DMS114 treated with DMSO at 0.1 percent for 48 hours (cell line): ENCODE measurements at regions not wholly inside any gene's neighbourhood (a gene's known extent, or its start where the extent isn't known, plus 50 kb on each side); places are given as distances from the start of the nearest gene placed in this dataset.

Experiments used
- DNase-seq: peaks from one replicate; lab custom pipeline; 2025; ENCODE audit not compliant: unreplicated experiment; lab: John Stamatoyannopoulos, UW

DNA sequence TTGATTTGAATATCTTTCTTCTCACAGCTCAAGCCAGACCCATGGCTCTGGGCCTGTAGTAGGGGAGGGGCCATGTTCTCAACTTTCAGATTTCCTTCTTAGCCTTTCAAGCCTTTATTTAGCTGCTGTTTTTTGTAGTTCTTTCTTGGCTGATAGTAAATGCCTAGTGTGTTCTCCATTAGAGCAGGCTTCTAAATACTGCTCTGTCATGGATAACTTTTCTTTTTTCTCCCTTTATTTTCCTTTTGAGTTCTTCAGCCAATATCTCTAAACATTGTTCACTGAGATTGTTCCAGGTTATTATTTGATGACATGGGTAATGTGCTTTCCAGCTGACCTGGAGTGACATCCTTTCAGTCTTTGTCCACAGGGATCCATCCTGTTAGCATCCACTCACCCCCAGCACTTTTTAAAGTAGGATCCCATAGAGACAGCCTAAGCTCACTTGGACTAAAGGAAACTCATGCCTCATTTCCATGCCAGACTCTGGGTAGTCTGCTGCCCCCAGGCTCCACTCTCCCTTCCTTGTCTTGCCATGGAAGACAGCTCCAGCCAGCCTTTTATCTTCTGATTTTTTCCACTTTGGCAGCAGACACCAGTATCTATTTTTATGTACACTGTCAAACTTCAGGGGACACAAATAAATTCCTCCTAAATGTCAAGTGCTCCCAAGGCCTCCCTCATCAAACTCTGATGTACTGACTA, 645.6 kb downstream of the RNF144B start:
- no peak for DNase-seq

DNA sequence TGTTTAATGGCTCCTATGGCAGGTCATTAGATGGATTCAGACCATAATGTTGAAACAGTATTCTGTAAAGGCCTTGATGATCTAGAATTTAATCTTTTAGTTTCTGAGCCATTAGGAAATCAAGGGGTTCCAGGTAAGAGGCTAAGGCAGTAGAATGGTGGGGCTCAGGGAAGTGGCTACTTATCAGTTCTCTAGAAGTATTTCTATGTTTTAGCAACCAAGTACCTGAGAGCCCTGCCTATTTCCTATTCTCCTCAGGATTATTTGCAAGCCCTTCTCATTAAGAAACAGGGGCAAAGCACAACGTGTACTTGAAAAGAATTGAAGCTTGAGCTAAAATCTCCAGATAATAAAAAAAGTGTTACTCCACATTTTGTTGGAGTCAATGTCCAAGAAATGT, 646.5 kb downstream of the RNF144B start:
- no peak for DNase-seq

DNA sequence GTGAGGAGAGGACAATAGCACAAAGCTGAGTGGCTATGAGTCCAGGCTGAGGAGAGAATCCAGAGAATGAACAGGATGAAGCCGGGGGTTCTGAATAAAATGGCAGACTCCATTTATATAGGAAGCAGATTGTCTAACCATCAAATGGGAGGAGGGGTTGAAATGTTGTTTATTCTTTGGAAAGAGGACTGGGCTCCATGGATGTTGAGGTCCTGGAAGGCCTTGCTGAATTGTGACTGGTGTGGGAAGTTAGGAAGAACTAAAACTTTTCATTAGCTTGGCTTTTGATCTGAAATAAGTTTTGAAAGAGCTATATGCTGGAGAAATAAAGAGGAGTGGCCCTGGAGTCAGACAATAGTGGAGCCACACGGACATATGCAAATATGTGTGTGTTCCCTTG, 647.8 kb downstream of the RNF144B start:
- no peak for DNase-seq

DNA sequence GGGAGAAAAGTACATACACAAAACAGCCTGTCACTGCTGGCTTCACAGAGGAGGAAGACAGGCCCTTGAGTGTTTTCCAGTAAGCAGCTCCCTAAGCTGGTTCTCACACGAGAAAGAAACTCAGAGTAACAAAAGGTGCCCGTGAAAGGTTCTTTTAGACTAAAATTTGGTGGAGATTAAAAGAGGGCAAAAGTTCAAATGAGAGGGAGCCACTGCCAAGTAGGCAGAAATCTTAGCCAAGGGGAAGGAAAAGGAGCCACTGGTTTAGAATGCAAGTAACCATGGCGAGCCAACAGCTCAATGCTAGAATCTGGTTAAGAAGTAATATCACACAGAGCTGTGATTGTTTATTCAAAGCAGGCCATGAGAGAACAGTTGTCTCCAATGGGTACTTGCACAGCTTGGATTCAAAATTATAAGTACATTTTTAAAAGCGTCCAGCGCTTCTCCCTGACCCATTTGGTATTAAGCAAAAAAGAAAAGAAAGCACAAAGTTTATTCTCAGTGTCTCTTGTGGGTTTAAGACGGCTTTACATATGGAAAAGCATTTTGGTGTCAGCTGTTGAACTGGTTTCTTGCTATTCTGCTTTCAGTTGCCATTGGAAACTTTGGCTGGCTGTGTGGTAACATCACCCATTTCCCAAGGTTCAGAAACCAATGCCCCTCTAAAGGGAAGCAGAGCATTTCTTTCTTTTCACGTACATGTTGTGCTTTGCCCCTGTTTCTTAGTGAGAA, 648.5 kb downstream of the RNF144B start:
- DNase-seq = no peak

DNA sequence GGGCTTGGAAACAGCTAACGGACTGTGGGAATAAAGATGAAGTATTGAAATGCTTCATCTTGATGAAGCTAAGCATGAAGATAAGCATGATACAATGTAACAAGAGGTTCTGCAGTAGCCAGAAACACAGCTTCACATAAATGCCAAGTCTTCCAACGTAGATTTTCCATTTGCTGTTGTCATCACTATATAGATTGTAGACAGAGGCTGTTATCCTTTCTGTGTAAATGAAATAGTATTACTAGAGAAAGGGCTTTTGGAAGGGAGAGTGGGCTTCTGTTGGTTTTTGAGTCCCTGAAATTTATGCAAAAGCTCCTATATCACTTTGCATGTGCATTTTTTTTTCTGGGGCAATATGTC, 649.0 kb downstream of the RNF144B start:
- DNase-seq = no peak

DNA sequence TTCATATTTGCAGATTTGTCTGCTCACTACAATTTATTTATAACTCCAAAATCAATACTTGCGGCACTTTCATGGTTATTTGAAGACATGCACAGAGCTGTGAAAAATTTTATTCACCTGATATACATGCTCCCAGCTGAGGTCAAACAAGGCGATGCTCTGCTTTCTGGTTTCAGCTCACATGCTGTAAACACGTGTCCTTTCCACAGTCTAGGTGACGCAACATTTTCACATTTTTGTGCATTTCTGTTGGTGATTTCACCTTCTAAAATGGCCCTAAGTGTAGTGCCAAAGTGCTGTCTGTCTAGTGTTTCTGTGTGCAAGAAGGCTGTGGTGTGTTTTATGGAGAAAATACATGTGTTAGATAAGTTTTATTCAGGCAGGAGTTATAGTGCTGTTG, 650.5 kb downstream of the RNF144B start:
- DNase-seq = no peak

DNA sequence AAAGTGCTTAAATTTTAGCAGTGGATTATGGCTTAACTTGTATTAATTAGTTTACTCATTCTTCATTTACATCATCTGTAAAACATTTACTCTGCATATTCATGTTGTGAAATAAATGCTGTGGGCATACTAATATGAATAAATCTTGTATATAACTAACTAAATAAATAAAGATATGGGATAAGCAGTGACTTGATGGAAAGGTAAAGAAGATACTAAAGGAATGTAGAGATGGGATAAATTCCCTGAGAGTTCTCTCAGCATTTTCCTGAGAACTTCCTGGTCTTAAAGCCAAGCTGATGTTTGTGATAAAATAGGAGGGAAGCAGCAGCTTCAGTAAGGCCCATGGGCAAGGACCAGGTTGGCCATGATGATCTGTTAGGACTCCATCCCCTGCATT, 652.1 kb downstream of the RNF144B start:
- DNase-seq = no peak

DNA sequence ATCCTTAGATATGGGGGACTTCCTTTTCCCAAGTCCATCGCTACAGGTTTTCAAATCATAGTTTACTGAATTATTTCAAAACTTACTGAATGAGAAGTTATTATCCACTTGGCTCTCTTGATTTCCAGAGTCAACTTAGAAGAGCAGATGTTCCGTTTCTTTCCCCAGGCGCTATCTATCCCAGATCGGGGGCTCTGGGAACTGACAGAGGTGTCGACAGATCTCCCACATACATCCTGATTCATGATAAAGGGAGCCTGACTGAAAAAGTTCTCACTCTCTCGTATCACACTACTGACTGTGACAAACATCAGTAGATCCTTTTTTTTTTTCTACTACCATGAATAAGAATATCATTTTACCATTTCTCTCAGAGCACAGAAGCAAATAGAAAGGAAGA, 654.8 kb downstream of the RNF144B start:
- DNase-seq = no peak

DNA sequence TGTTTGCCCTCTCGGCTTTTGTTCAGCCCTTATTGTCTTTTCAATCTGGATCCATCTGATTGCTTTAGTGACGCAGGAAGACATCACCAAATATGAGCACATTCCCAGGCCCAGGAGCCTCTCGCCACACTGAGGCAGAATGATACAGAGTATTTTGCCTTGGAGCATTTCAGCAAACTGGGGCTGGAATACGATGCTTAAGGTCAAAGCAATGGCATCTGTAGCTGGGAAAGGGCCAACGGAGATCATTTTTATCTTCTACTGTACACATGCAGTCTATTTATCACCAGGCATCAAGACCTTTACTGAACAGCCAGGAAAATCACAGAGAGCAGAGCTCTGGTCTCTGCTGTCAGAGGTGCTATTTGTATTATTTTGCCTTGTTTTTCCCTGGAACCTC, 655.3 kb downstream of the RNF144B start:
- no peak for DNase-seq

DNA sequence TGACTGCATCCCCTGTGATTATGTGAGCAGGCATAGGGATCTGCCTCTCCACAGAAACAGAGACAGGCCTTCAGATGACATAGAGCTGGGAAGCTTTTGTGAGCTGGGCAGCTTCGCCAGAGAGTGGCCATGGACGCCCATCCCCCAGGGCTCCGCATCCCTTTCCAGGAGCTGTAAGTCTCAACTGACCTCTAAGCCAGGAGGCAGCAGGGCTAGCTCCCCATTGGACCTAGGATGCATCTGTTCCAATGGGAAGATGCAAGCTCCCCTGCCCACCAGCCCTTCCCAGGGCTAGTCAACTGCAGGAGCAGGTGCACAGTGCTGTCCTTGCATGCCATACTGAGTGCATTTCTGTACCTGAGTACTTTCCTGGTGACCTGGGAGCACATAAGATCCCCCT, 663.6 kb downstream of the RNF144B start:
- DNase-seq = no peak

DNA sequence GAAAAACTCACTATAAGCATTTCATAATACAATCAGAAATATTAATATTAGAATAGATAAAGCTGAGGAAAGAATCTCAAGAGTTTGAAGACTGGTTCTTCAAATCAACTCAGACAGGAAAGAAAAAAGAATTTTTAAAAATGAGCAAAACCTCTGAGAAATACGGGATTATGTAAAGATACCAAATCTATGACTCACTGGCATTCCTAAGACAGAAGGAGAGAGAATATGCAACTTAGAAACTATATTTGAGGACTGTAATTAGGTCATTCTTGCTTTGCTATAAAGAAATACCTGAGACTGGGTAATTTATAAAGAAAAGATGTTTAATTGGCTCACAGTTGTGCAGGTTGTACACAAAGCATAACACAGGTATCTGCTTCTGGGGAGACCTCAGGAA, 665.1 kb downstream of the RNF144B start:
- no peak for DNase-seq

DNA sequence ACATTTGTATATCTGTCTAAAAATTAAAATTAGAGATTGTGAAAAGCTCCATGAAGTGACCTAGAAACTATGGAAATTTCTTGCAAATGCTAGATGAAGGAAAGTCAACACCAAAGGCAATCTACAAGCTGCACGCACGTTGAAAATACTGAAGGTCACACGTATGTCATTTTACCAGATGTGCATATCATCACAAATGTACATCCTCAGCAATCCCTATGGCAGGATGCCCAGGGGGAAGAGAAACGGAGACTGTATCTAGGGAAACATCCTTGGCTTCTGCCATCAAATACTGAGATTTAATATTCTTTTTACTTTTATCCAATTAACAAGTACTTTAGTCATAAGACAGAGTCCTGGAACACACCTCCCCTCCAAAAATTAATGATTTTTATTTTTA, 672.0 kb downstream of the RNF144B start:
- no peak for DNase-seq

DNA sequence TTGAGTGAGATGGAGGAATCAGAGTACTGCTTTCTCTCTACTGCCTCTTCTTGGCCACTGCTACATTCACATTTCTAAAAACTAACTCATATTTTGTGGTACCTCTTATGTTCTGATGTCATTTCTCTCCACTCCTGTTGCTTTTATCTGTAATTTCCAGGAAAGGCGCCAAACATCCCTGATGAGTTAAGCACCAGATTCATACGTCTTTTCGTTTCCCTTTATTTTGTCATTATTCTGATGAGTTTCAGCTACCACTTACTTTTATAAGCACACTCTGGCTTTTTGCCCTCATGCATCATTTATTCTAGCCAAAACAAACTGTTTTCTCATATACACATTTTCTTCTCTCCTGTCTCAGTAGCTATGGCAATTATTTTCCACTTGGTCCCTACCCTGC, 680.0 kb downstream of the RNF144B start:
- DNase-seq = no peak

DNA sequence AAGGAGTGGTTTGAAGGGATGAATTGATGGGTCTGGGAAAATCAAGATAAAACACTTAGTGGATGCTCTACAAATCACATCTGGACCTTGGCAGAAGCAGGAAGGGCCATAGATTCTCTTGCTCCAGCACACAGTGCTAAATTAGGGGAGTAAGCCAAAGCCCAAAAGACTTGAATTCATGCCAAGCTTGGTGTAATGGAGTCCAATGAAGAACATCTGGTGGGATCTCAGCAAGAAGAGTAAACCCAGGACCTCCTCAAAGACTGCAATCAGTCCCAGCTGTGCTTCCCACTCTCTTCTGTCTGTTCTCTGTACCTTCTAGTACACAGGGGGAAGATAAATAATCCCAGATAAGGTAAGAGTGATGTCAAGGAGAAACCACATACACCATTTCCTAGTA, 683.4 kb downstream of the RNF144B start:
- DNase-seq = no peak

DNA sequence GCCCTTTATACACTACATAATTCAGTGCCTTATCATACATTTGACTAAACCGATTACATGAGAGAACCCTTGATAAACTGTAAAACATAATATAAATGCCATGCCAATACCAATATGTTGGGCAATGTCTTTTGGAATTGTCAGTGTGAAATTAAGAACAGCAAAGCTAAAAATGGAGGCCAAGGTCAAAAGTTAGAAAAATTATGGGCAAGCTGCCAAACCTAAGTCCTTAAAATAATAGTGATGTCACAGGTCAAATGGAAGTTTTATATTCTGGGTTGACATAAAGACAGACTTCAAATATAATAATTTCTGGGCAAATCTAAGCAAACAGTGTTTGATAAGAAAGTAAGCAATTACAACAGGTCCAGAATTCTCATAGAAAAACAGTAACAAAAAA, 696.7 kb downstream of the RNF144B start:
- no peak for DNase-seq

DNA sequence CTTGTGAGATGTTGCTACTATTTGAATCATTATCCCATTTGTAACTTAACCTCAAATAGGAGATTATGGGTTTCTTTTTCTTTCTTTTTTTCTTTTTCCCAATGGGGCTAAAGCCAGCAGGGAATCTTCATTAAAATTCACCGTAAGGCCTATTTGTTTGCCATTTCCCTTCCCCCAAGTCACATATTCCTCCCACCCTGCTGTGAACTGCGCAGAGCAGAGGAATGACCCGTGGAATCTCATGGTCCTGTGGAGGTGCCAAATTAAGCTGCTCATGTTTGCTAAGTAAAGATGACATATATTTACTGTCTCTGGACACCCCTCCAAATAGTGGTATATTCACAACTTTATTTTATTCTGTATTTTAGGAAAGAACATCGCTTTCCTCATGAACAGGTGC, 699.3 kb downstream of the RNF144B start:
- DNase-seq = no peak

DNA sequence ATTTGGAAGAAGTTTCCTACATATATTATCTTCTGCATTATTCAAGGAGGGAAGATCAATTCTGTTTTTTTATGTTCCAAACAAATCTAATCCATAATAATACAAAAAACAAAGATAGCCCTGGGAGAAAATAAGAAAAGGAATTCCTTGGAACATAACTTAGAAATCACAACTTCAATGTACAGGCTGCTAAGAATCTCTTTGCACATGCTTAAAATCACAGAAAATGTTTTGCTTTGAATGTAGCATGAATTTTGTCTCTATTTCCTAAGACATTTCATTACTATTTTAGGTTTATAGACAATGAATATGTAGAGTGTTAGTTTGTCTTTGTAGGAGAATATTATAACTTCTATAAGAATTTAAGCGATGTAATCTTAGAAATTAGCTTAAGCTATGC, 700.1 kb downstream of the RNF144B start:
- DNase-seq = no peak

DNA sequence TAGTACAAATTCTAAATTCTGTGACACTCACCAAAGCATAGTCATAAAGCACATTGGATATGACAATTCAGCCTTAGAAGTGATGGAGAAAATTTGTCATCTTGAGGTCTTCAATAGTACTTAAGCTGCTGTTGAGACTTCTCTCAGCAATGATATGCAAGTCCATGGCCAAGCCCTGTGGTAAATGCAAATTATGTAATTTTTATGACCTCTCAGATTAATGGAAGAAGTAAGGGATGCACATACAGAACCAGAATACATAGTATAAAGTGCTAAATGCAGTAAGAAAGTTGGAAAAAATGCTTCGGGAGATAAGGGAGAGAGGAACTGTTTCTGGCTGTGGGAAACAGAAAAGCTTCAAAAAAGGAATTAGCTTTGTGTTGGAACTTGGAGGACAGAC, 700.7 kb downstream of the RNF144B start:
- DNase-seq = no peak

DNA sequence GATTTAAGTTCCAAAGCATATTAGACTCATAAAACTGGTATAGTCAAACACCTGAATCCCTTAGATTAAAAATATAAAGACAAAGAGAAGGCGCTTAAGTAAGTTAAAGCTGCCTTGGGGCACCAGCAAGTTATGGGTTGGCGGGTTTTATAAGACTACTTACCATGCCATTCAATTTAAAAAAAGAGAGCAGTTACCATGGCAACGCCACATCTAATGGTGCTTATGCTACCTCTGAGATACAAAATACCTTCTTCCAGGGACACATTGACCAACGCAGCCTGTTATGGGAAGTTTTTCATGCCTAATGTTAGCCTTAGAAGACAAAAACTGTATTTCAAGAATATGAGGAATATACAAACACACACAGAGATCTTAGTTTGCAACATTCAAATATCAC, 713.6 kb downstream of the RNF144B start:
- DNase-seq = no peak

DNA sequence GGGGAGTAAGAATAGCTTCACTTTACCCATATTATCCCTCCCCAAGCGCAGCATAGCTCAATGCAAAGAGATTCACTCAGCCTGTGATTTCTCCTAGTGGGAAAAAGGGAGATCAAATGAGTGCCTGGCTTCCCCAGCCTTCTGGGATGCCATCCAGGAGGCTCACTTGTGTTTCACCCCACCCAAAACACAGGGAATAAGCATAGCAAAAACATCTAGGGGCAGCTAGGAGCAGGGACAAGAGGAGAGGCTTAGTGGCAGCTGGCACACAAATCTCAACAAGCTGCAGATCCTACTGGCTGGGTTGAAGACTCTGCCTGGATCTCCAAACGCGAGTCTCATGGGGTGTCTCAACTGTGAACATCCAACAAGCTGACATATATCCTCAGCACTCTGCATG, 715.8 kb downstream of the RNF144B start:
- DNase-seq = no peak

DNA sequence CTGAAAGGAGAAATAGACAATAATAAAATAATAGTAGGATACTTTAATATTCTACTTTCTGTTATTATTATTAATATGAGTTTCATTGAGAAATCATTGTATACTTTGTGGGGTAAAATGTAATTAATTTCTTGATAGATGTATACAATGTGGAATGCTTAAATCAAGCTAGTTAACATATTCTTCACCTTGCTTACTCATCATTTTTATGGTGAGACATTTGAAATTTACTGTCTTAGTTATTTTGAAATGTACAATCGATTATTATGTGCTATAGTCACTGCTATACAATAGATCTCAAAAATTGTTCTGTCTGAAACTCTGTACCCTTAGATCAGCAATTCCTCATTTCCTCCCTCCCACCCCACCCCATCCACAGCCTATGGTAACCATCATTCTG, 720.3 kb downstream of the RNF144B start:
- no peak for DNase-seq

DNA sequence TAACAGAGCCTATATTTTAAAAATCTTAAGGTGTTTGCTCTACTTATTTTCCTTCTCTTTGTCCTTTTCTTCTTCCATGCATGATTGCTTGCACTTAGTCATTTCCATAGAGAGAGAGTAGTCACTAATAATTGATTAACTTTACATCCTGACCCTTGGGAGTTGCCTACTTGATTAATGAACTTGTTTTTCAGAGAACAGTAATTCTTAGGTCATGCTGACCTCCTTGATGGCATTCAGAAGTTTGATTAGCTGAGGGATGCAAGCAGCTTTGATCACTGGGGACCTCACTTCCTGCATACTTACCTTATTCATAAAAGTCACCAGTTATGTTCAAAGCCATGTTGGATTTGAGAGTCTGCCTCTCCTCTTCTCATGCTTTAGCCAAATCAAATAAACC, 715.6 kb upstream of the ID4 start:
- no peak for DNase-seq

DNA sequence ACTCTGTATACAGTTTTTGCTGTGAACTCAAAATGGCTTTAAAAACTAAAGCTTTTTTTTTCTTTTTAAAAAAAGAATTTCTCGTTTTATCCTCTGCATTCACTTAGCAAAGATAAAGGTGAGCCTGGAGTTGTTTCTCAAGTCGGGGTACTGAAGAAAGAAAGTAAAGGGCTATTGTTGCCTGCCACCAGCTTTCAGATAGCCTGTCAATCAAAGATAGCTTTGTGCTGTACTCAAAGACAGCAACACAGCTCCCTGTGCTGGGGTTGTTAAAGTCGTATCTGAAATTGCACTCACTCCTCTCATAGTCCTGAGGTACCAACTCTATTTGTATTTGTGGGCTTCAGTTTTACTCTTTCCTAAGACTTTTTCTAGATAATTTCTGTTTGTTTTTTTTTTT, 710.1 kb upstream of the ID4 start:
- no peak for DNase-seq
